H1 (cell line): ENCODE measurements at regions not wholly inside any gene's neighbourhood (a gene's known extent, or its start where the extent isn't known, plus 50 kb on each side); places are given as distances from the start of the nearest gene placed in this dataset.

ENCODE experiments used
- CTCF ChIA-PET: fragments of 300-600 bp; sonication (Branson Sonifier 250); formaldehyde crosslinking; loops from one replicate; lab custom pipeline; 2021; ENCODE audit not compliant: partially characterized antibody; lab: Charles Lee
- POLR2A ChIA-PET: fragments of 300-600 bp; sonication (Branson Sonifier 250); formaldehyde crosslinking; loops from one replicate; lab custom pipeline; 2021; ENCODE audit warnings: inconsistent platforms; ENCODE audit not compliant: partially characterized antibody; lab: Charles Lee
- DNase-seq, 2 experiments: peaks; one replicate each; pipeline versions ENCODE4 v3.0.0 to v3.0.0-alpha.2; 2010 to 2022; ENCODE audit warnings: low spot score in 2 of 2, low read depth in 1 of 2, mixed read lengths in 1 of 2
- FAIRE-seq: peaks from 2 replicates; lab custom pipeline; 2011; peaks lifted over from hg19 to GRCh38; lab: Jason Lieb, UNC
- H2AFZ ChIP-seq: 2 replicates; pipeline ENCODE4 v1.8.1; 2012; ENCODE audit warnings: low read length, inconsistent platforms
- H2AK5ac ChIP-seq: 2 replicates; pipeline ENCODE4 v1.6.1; 2013; ENCODE audit warnings: low read depth, low read length
- H2BK120ac ChIP-seq: replicated peaks from 2 replicates; pipeline ENCODE3; 2013; ENCODE audit warnings: low read depth, low read length, inconsistent platforms
- H2BK12ac ChIP-seq: 2 replicates; pipeline ENCODE4 v1.6.1; 2013; ENCODE audit warnings: low read depth, low read length
- H2BK15ac ChIP-seq: 2 replicates; pipeline ENCODE4 v1.6.1; 2013; ENCODE audit warnings: low read length
- H2BK20ac ChIP-seq: 2 replicates; pipeline ENCODE4 v1.6.1; 2013; ENCODE audit warnings: low read length
- H2BK5ac ChIP-seq: 2 replicates; pipeline ENCODE4 v1.6.1; 2013; ENCODE audit warnings: low read depth, low read length
- H3K14ac ChIP-seq: 2 replicates; pipeline ENCODE4 v1.6.1; 2013; ENCODE audit warnings: inconsistent platforms; ENCODE audit not compliant: insufficient read length
- H3K18ac ChIP-seq: 2 replicates; pipeline ENCODE4 v1.6.1; 2013; ENCODE audit warnings: low read length; ENCODE audit errors: extremely low read depth
- H3K23ac ChIP-seq: 2 replicates; pipeline ENCODE4 v1.6.1; 2013; ENCODE audit warnings: inconsistent platforms; ENCODE audit not compliant: insufficient read length
- H3K23me2 ChIP-seq: 2 replicates; pipeline ENCODE4 v1.6.1; 2013; ENCODE audit warnings: low read depth, low read length
- H3K27ac ChIP-seq: 2 replicates; pipeline ENCODE4 v1.6.1; 2011; ENCODE audit warnings: low read depth, low read length, inconsistent platforms
- H3K27me3 ChIP-seq, 4 experiments: replicated peaks in 1 of 4; 1 replicate in 1 of 4; 2 replicates in 3 of 4; pipeline versions ENCODE4 v1.6.1 to v1.8.1; 2011 to 2013; ENCODE audit warnings: low read length in 3 of 4, mild to moderate bottlenecking in 3 of 4, inconsistent platforms in 2 of 4, mixed read lengths in 2 of 4, moderate library complexity in 1 of 4; ENCODE audit not compliant: control insufficient read depth in 3 of 4, insufficient read depth in 3 of 4; ENCODE audit errors: extremely low read depth in 1 of 4
- H3K36me3 ChIP-seq, 4 experiments: 2 replicates each; pipeline versions ENCODE4 v1.6.1 to v1.8.1; 2011 to 2013; ENCODE audit warnings: mild to moderate bottlenecking in 4 of 4, low read length in 3 of 4, moderate library complexity in 2 of 4, control low read depth in 1 of 4, inconsistent platforms in 1 of 4; ENCODE audit not compliant: insufficient read depth in 4 of 4, control insufficient read depth in 2 of 4
- H3K4ac ChIP-seq: replicated peaks from 2 replicates; pipeline ENCODE3; 2013; ENCODE audit warnings: low read length, low read depth, mixed read lengths, inconsistent platforms; ENCODE audit not compliant: insufficient read length
- H3K4me1 ChIP-seq, 4 experiments: replicated peaks in 1 of 4; 1 replicate in 1 of 4; 2 replicates in 3 of 4; pipeline versions ENCODE4 v1.6.1 to v1.8.1; 2011 to 2013; ENCODE audit warnings: low read length in 3 of 4, inconsistent platforms in 2 of 4, mixed read lengths in 1 of 4; ENCODE audit not compliant: insufficient read depth in 4 of 4, control insufficient read depth in 3 of 4
- H3K4me2 ChIP-seq, 2 experiments: 2 replicates each; pipeline versions ENCODE4 v1.6.1 to v1.8.1; 2011 to 2013; ENCODE audit warnings: low read depth in 2 of 2, low read length in 2 of 2, control low read depth in 1 of 2, inconsistent platforms in 1 of 2, mild to moderate bottlenecking in 1 of 2; ENCODE audit not compliant: insufficient read depth in 1 of 2
- H3K4me3 ChIP-seq, 4 experiments: fragments of 200-600, 300-600 bp in 1 of 4; sonication (generic), shearing (Covaris generic), sonication (Bioruptor Twin) in 1 of 4; 2 replicates each; pipeline versions ENCODE4 v1.5.1 to v1.8.1; 2011 to 2016; ENCODE audit warnings: low read length in 4 of 4, low read depth in 3 of 4, control low read depth in 2 of 4, inconsistent platforms in 2 of 4, mild to moderate bottlenecking in 2 of 4, mixed read lengths in 1 of 4, moderate library complexity in 1 of 4; ENCODE audit not compliant: insufficient read depth in 2 of 4; ENCODE audit errors: extremely low read depth in 1 of 4
- H3K56ac ChIP-seq: replicated peaks from 2 replicates; pipeline ENCODE3; 2013; ENCODE audit warnings: low read depth, mild to moderate bottlenecking, mixed read lengths, low read length, inconsistent platforms; ENCODE audit not compliant: insufficient read length
- H3K79me1 ChIP-seq: 2 replicates; pipeline ENCODE4 v1.6.1; 2013; ENCODE audit warnings: low read depth, low read length, control low read depth
- H3K79me2 ChIP-seq, 2 experiments: 2 replicates each; pipeline versions ENCODE4 v1.6.1 to v1.8.1; 2012 to 2013; ENCODE audit warnings: low read length in 2 of 2, mild to moderate bottlenecking in 2 of 2, inconsistent platforms in 1 of 2; ENCODE audit not compliant: insufficient read depth in 2 of 2, control insufficient read depth in 1 of 2
- H3K9ac ChIP-seq, 4 experiments: replicated peaks in 1 of 4; 1 replicate in 1 of 4; 2 replicates in 3 of 4; pipeline versions ENCODE4 v1.6.1 to v1.8.1; 2011 to 2013; ENCODE audit warnings: low read depth in 3 of 4, low read length in 3 of 4, control low read depth in 2 of 4, mild to moderate bottlenecking in 2 of 4, moderate library complexity in 2 of 4, inconsistent platforms in 1 of 4; ENCODE audit errors: extremely low read depth in 1 of 4
- H3K9me3 ChIP-seq, 2 experiments: 2 replicates each; pipeline versions ENCODE4 v1.6.1 to v1.8.1; 2012 to 2013; ENCODE audit warnings: mild to moderate bottlenecking in 2 of 2, moderate library complexity in 2 of 2, control low read depth in 1 of 2, inconsistent platforms in 1 of 2, low read depth in 1 of 2, low read length in 1 of 2, mixed read lengths in 1 of 2; ENCODE audit not compliant: insufficient read depth in 2 of 2
- H4K20me1 ChIP-seq, 2 experiments: replicated peaks in 1 of 2; 2 replicates each; pipeline versions ENCODE3 to v1.8.1; 2011 to 2013; ENCODE audit warnings: inconsistent platforms in 2 of 2, low read length in 2 of 2, mild to moderate bottlenecking in 1 of 2; ENCODE audit not compliant: insufficient read depth in 2 of 2, control insufficient read depth in 1 of 2
- H4K5ac ChIP-seq: 2 replicates; pipeline ENCODE4 v1.6.1; 2013; ENCODE audit warnings: low read length, low read depth, mixed read lengths, inconsistent platforms; ENCODE audit not compliant: insufficient read length
- H4K8ac ChIP-seq: 2 replicates; pipeline ENCODE4 v1.8.0; 2013; ENCODE audit warnings: mild to moderate bottlenecking, moderate library complexity, low read length, inconsistent platforms; ENCODE audit not compliant: insufficient read depth; ENCODE audit errors: extremely low read depth
- H4K91ac ChIP-seq: replicated peaks from 2 replicates; pipeline ENCODE3; 2013; ENCODE audit warnings: low read length, mixed read lengths, inconsistent platforms; ENCODE audit not compliant: insufficient read length
- BRCA1 ChIP-seq: IDR thresholded peaks from 2 replicates; pipeline ENCODE4 v1.6.1; 2012; ENCODE audit warnings: low read depth, low read length, improper control_type of control experiment
- CEBPB ChIP-seq: IDR thresholded peaks from 2 replicates; pipeline ENCODE4 v1.6.1; 2012; ENCODE audit warnings: low read depth, low read length
- GTF2F1 ChIP-seq: IDR thresholded peaks from 2 replicates; pipeline ENCODE4 v1.6.1; 2012; ENCODE audit warnings: low read depth, low read length, improper control_type of control experiment, borderline replicate concordance
- RFX5 ChIP-seq: IDR thresholded peaks from 2 replicates; pipeline ENCODE4 v1.6.1; 2011; ENCODE audit warnings: low read depth, low read length, improper control_type of control experiment, borderline replicate concordance
- SIX5 ChIP-seq: IDR thresholded peaks from 2 replicates; pipeline ENCODE4 v1.6.1; 2011; ENCODE audit warnings: mild to moderate bottlenecking, low read depth, low read length
- SUZ12 ChIP-seq: fragments of 200-600 bp; sonication (generic); IDR thresholded peaks from 2 replicates; pipeline ENCODE4 v1.6.1; 2012; ENCODE audit warnings: mild to moderate bottlenecking, inconsistent platforms, low read length, moderate library complexity, mixed read lengths
- WGBS, 2 experiments: shearing (Covaris generic) in 1 of 2; methylation state at CpG; one replicate each; pipeline versions ENCODE4 v1.1.6 to v1.1.7; 2013 to 2015; ENCODE audit warnings: low lambda C conversion rate in 2 of 2, mixed read lengths in 2 of 2, inconsistent platforms in 1 of 2, low coverage in 1 of 2, missing lambda C conversion rate in 1 of 2; ENCODE audit not compliant: insufficient replicate concordance in 2 of 2, insufficient coverage in 1 of 2, insufficient read length in 1 of 2; ENCODE audit errors: extremely low coverage in 1 of 2, missing lambda C conversion rate in 1 of 2; 5-methylcytosine and 5-hydroxymethylcytosine counted together

DNA sequence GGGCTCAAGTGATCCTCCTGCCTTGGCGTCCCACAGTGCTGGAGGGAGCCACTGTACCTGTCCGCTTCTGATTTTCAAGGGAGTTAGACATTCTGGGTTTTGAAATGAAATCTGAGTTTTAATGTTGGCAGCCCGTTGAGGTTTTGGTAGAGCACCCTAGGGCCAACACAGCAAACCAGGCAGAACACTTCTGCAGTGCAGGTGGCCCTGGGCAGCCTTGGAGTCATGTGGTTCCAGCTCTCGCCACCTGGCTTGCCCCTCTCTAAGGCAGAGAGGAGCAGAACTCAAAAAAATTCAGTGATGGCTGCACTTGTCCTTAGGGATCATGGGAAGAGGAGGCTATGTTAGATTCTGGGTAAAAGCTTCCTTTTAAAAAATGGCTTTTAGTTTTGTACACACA is 74.9 kb downstream of the CLDN34 start:
- Histone ChIP-seq H4K20me1 (peaks cover 0 to 1% of the 10 kb centered on the region in 2 experiments), H3K9me3 (no peaks in the 10 kb centered on the region), H4K5ac (peak overlapping the region; percentile 37), H3K79me2 (peaks cover 0 to 35% of the 10 kb centered on the region in 2 experiments; a peak in 2 of 4 replicates), H2AK5ac (no peak overlapping the region), H3K79me1 (no peaks in the 10 kb centered on the region), H2AFZ (no peak overlapping the region), H3K36me3 (no peaks in the 10 kb centered on the region), H3K18ac (no peak overlapping the region; the same call in 1 of the 2 replicates), H3K27ac (no peak overlapping the region), H3K4me1 (peaks cover 0 to 12% (median 5%) of the 10 kb centered on the region in 4 experiments; a peak in 4 of 7 replicates), H3K4me2 (no peak overlapping the region), H3K56ac (no peak overlapping the region), H3K23ac (no peak overlapping the region), H2BK12ac (peak overlapping the region; percentile 60; the same call in 1 of the 2 replicates), H3K9ac (no peak overlapping the region), H2BK15ac (no peak overlapping the region), H2BK20ac (no peak overlapping the region), H3K4ac (no peak overlapping the region), H2BK5ac (peak overlapping the region; percentile 22; the same call in 1 of the 2 replicates), H4K8ac (no peak overlapping the region), H3K23me2 (no peaks in the 10 kb centered on the region), H3K27me3 (no peaks in the 10 kb centered on the region), H4K91ac (peak overlapping the region; percentile 40), H3K14ac (no peak overlapping the region), H2BK120ac (peak overlapping the region; percentile 83), H3K4me3 (no peak overlapping the region)
- POLR2A ChIA-PET, result interaction anchor here (1.5 to 2.9 kb wide), 4 partner anchors 11 to 25 kb away, joined by 3 to 12 read pairs (median 8); no protein-coding TSS in a partner anchor
- 72% methylated on average over 4 of the region's 4 CpGs; no CpG with 5 or more reads in 1 of the 2 experiments for WGBS, 2 experiments
- DNase-seq (no peak), FAIRE-seq (no peak)
- TF ChIP-seq BRCA1 (no peak), GTF2F1 (no peak), SIX5 (no peak), CEBPB (no peak), SUZ12 (no peak), RFX5 (no peak)
- CTCF ChIA-PET, result interaction anchor here (0.9 to 1.4 kb wide), 3 partner anchors 11 to 85 kb away, joined by 3 to 5 read pairs (median 4); no protein-coding TSS in a partner anchor
